ENCODE measurements at regions not wholly inside any gene's neighbourhood (a gene's known extent, or its start where the extent isn't known, plus 50 kb on each side); places are given as distances from the start of the nearest gene placed in this dataset.

DNA sequence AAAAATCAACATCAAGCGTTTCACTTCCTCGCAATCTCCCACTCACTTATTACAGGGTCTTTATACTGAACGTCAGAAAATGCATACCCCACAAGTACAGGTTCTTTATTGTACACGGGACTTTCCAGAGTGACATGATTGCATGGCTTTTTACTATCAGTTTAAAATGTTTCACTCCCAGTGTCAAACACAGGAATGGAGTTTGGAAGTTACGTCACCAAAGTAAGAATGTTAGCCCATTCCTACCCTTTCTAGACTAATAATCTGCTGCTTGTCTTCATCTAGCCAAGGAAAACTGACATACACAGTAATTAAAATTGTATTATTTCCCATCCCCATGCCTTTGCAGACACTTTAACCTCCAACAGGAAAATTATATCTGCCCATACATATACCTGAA lies 624.2 kb downstream of the BCL11B start:
- H3K27me3 Mint-ChIP-seq (ENCODE audit: insufficient read depth), result no peaks in the 10 kb centered on the region; the same call in 1 of the 2 replicates
- no peak for TF ChIP-seq CTCF (IDR thresholded peaks at IDR 0.05)
- H3K27ac Mint-ChIP-seq, result no peak overlapping the region
- no peak overlapping the region for H3K4me3 Mint-ChIP-seq
- no peak for DNase-seq
- H3K36me3 Mint-ChIP-seq (ENCODE audit: low read depth), result no peaks in the 10 kb centered on the region
- peaks cover 18% of the 10 kb centered on the region for H3K9me3 Mint-ChIP-seq
- H3K4me1 Mint-ChIP-seq (ENCODE audit: low read depth), result no peaks in the 10 kb centered on the region

DNA sequence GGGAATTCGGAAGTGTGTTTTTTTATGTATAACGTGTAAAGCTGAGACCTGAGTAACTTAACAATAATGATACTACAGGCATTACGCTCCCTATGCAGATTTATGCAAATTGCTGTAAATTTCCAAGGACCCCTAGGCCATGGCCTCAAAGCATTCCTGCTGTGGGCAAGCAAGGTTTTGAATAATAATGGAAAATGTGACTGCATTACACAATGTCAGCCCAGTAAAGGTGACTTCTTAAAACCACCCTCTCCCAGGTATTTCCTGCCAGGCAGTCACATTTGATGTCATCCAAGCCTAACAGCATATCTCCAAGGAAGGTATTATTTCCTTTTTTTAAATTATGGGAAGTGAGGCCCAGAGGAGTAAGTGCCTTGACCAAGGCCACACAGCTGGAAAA lies 621.0 kb downstream of the BCL11B start:
- Mint-ChIP-seq H3K27ac (no peak overlapping the region), H3K27me3 (ENCODE audit: insufficient read depth) (no peaks in the 10 kb centered on the region; the same call in 1 of the 2 replicates), H3K4me3 (no peak overlapping the region), H3K9me3 (peaks cover 18% of the 10 kb centered on the region), H3K4me1 (ENCODE audit: low read depth) (no peaks in the 10 kb centered on the region), H3K36me3 (ENCODE audit: low read depth) (no peaks in the 10 kb centered on the region)
- no peak for DNase-seq
- no peak for TF ChIP-seq CTCF (IDR thresholded peaks at IDR 0.05)

GRCh38 chr14:98665007-98665406 lies 607.0 kb downstream of the BCL11B start:
- no peaks in the 10 kb centered on the region for H3K4me1 Mint-ChIP-seq (ENCODE audit: low read depth)
- H3K27me3 Mint-ChIP-seq (ENCODE audit: insufficient read depth), result no peaks in the 10 kb centered on the region
- TF ChIP-seq CTCF (IDR thresholded peaks at IDR 0.05), result no peak
- H3K9me3 Mint-ChIP-seq, result peaks cover 33% of the 10 kb centered on the region
- H3K27ac Mint-ChIP-seq, result no peak overlapping the region
- no peak for DNase-seq
- no peak overlapping the region for H3K4me3 Mint-ChIP-seq
- no peaks in the 10 kb centered on the region for H3K36me3 Mint-ChIP-seq (ENCODE audit: low read depth)

DNA sequence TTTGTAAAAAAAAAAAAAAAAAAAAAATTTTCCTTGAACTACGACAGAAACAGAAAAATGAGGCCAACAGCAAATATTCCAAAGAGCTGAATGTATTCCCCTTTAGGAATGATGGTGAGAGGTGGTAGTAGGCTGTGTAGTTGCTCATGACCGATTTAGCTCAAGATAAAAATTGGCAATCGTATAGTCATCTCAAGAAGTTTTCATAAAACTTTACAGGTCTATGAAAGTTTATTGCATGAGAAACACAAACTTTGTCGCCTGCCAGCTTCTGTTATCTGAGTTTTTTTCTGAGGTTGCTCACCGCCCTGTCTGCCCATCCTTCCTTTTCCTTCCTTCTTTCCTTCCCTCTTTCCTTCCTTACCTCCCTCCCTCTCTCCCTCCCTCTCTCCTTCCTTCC lies 605.5 kb downstream of the BCL11B start:
- no peak for TF ChIP-seq CTCF (IDR thresholded peaks at IDR 0.05)
- H3K4me3 Mint-ChIP-seq, result no peak overlapping the region

GRCh38 chr14:98682033-98682432 lies 590.0 kb downstream of the BCL11B start:
- H3K27ac Mint-ChIP-seq, result no peak overlapping the region
- TF ChIP-seq CTCF (IDR thresholded peaks at IDR 0.05), result no peak
- no peak for DNase-seq
- no peak overlapping the region for H3K4me3 Mint-ChIP-seq
- peaks cover 51% of the 10 kb centered on the region for H3K9me3 Mint-ChIP-seq
- no peaks in the 10 kb centered on the region for H3K36me3 Mint-ChIP-seq (ENCODE audit: low read depth)
- 0 out of 2 replicates have a peak, but pooled peaks cover 2% of the 10 kb centered on the region for H3K27me3 Mint-ChIP-seq (ENCODE audit: insufficient read depth)
- no peaks in the 10 kb centered on the region for H3K4me1 Mint-ChIP-seq (ENCODE audit: low read depth)

More for the DNA sequence above, 605.5 kb downstream of the BCL11B start:
- no peak for DNase-seq
- H3K27me3 Mint-ChIP-seq (ENCODE audit: insufficient read depth), result no peaks in the 10 kb centered on the region
- no peaks in the 10 kb centered on the region for H3K4me1 Mint-ChIP-seq (ENCODE audit: low read depth)
- peaks cover 39% of the 10 kb centered on the region for H3K9me3 Mint-ChIP-seq
- no peaks in the 10 kb centered on the region for H3K36me3 Mint-ChIP-seq (ENCODE audit: low read depth)
- H3K27ac Mint-ChIP-seq, result no peak overlapping the region

- no peak overlapping the region for H3K27ac Mint-ChIP-seq
- peaks cover 58% of the 10 kb centered on the region for H3K9me3 Mint-ChIP-seq
- TF ChIP-seq CTCF (IDR thresholded peaks at IDR 0.05), result no peak
- no peak overlapping the region for H3K4me3 Mint-ChIP-seq
- H3K36me3 Mint-ChIP-seq (ENCODE audit: low read depth), result peaks cover 5% of the 10 kb centered on the region; the same call in 1 of the 2 replicates
- no peaks in the 10 kb centered on the region for H3K4me1 Mint-ChIP-seq (ENCODE audit: low read depth)
- 0 out of 2 replicates have a peak, but pooled peaks cover 2% of the 10 kb centered on the region for H3K27me3 Mint-ChIP-seq (ENCODE audit: insufficient read depth)
- no peak for DNase-seq
Measured at GRCh38 chr14:98682726-98683125, 589.3 kb downstream of the BCL11B start.
